ENCODE measurements at regions not wholly inside any gene's neighbourhood (a gene's known extent, or its start where the extent isn't known, plus 50 kb on each side); places are given as distances from the start of the nearest gene placed in this dataset.

- TF ChIP-seq ZZZ3 (IDR thresholded peaks at IDR 0.05) (no peak), NCOA4 (IDR thresholded peaks at IDR 0.05; ENCODE audit: partially characterized antibody) (no peak), TBP (optimal IDR thresholded peaks at IDR 0.05; ENCODE audit: low read depth, low read length) (peak; percentile 47), PML (IDR thresholded peaks at IDR 0.05; ENCODE audit: low read length) (peak; percentile 30; the same call in 1 of the 2 replicates), THRA (IDR thresholded peaks at IDR 0.05) (0 out of 2 replicates have a peak, but pooled peaks have one; percentile 25), ZNF395 (CRISPR knock-in tag; IDR thresholded peaks at IDR 0.05) (no peak; the same call in 1 of the 2 replicates), FOXK2 (conservative IDR thresholded peaks at IDR 0.05 in 1 of 2, IDR thresholded peaks at IDR 0.05 in 1 of 2; ENCODE audit: low read depth in 2 of 2) (peak in 1 of 2 experiments; percentile 20; a peak in 1 of 4 replicates), ZNF583 (CRISPR knock-in tag; IDR thresholded peaks at IDR 0.05) (no peak), SPI1 (IDR thresholded peaks at IDR 0.05; ENCODE audit: borderline replicate concordance, low read depth, low read length) (peak; percentile 62; the same call in 1 of the 2 replicates), NUFIP1 (IDR thresholded peaks at IDR 0.05; ENCODE audit: partially characterized antibody) (no peak), ZHX1 (conservative IDR thresholded peaks at IDR 0.05; ENCODE audit: low read length) (no peak), RBBP5 (IDR thresholded peaks at IDR 0.05; ENCODE audit: borderline replicate concordance, insufficient read depth, low read length, poor library complexity, severe bottlenecking) (peak; percentile 62), TFE3 (CRISPR knock-in tag; IDR thresholded peaks at IDR 0.05) (no peak), ELF4 (CRISPR knock-in tag; IDR thresholded peaks at IDR 0.05) (0 out of 2 replicates have a peak, but pooled peaks have one; percentile 10), USF1 (CRISPR knock-in tag; IDR thresholded peaks at IDR 0.05) (no peak), EP400 (IDR thresholded peaks at IDR 0.05) (peak; percentile 65), MECOM (CRISPR knock-in tag; IDR thresholded peaks at IDR 0.05) (no peak), ZC3H4 (CRISPR knock-in tag; IDR thresholded peaks at IDR 0.05; ENCODE audit: borderline replicate concordance) (no peak), CHD1 (IDR thresholded peaks at IDR 0.05; ENCODE audit: low read length) (no peak), TCF7L2 (IDR thresholded peaks at IDR 0.05; ENCODE audit: low read depth, low read length) (no peak), CBX3 (IDR thresholded peaks at IDR 0.05; ENCODE audit: borderline replicate concordance in 1 of 2, low read length in 2 of 2) (no peak; a peak in 1 of 3 replicates), LARP7 (IDR thresholded peaks at IDR 0.05) (no peak)
Observed at GRCh38 chr4:38242822-38243387, 282.7 kb downstream of the PTTG2 start (continued).

Measured in K562 (cell line).